Smooth muscle cell (in vitro differentiated cells): ENCODE measurements at regions not wholly inside any gene's neighbourhood (a gene's known extent, or its start where the extent isn't known, plus 50 kb on each side); places are given as distances from the start of the nearest gene placed in this dataset.

ENCODE experiments used
- DNase-seq: peaks from one replicate; lab custom pipeline; 2025; ENCODE audit not compliant: unreplicated experiment; lab: John Stamatoyannopoulos, UW
- H2AFZ ChIP-seq: fragments of 200-600 bp; sonication (generic); 2 replicates; pipeline ENCODE4 v1.6.0; 2016; ENCODE audit warnings: antibody characterized with exemption, low read depth, mild to moderate bottlenecking
- H3F3A ChIP-seq: fragments of 200-600 bp; sonication (generic); 2 replicates; pipeline ENCODE4 v1.6.0; 2017; ENCODE audit warnings: antibody characterized with exemption, low read depth
- H3K27ac ChIP-seq: fragments of 200-600 bp; sonication (generic); 2 replicates; pipeline ENCODE4 v1.5.1; 2016; ENCODE audit warnings: low read depth, mild to moderate bottlenecking
- H3K27me3 ChIP-seq: fragments of 200-600 bp; sonication (generic); 2 replicates; pipeline ENCODE4 v1.6.1; 2016; ENCODE audit warnings: low read depth, mild to moderate bottlenecking
- H3K36me3 ChIP-seq: fragments of 200-600 bp; sonication (generic); 2 replicates; pipeline ENCODE4 v1.5.1; 2016; ENCODE audit warnings: low read depth
- H3K4me1 ChIP-seq: fragments of 200-600 bp; sonication (generic); 2 replicates; pipeline ENCODE4 v1.5.1; 2016; ENCODE audit warnings: low read depth
- H3K4me2 ChIP-seq: fragments of 200-600 bp; sonication (generic); 2 replicates; pipeline ENCODE4 v1.6.0; 2016; ENCODE audit warnings: mild to moderate bottlenecking
- H3K4me3 ChIP-seq: fragments of 200-600 bp; sonication (generic); 2 replicates; pipeline ENCODE4 v1.5.1; 2016; ENCODE audit warnings: mild to moderate bottlenecking
- H3K79me2 ChIP-seq: fragments of 200-600 bp; sonication (generic); 2 replicates; pipeline ENCODE4 v1.6.0; 2016; ENCODE audit warnings: low read depth, mild to moderate bottlenecking
- H3K9ac ChIP-seq: fragments of 200-600 bp; sonication (generic); 2 replicates; pipeline ENCODE4 v1.6.0; 2016; ENCODE audit warnings: low read depth
- H3K9me3 ChIP-seq: fragments of 200-600 bp; sonication (generic); replicated peaks from 2 replicates; pipeline ENCODE4 v1.5.1; 2016; ENCODE audit warnings: low read depth
- H4K20me1 ChIP-seq: fragments of 200-600 bp; sonication (generic); 2 replicates; pipeline ENCODE4 v1.6.0; 2016; ENCODE audit warnings: low read depth
- WGBS: methylation state at CpG from one replicate; pipeline ENCODE4 v1.1.7; 2016; ENCODE audit warnings: low lambda C conversion rate; 5-methylcytosine and 5-hydroxymethylcytosine counted together
- TF ChIP-seq, protein P1 (sequence below): fragments of 200-600 bp; sonication (generic); IDR thresholded peaks from 2 replicates; pipeline ENCODE4 v1.5.1; 2017; ENCODE audit warnings: borderline replicate concordance, mild to moderate bottlenecking, antibody characterized with exemption; ENCODE audit not compliant: insufficient read depth, poor library complexity, severe bottlenecking

DNA sequence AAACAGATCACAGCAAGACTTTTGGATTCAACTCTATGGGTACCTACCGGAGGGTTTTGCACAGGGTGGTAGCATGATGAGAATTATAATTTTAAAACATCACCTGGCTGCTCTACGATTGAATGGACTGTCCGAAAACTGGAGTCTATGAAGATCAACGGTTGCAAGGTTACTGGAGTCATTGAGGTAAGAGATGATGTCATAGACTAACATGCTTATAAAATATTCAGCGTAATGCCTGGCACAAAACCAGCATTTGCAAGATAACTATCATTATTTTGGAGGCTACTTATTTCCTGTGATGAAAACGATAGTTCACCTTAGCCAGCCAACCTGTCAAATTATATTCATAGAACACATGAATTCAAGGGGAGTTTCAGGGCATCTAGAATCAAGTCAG is 580.6 kb upstream of the TBX3 start:
- Histone ChIP-seq H3K4me3 (no peak overlapping the region), H3K79me2 (no peaks in the 10 kb centered on the region), H2AFZ (no peak overlapping the region), H3K27ac (no peak overlapping the region), H3K4me2 (no peak overlapping the region), H3K36me3 (no peaks in the 10 kb centered on the region), H3K9me3 (no peaks in the 10 kb centered on the region), H4K20me1 (no peaks in the 10 kb centered on the region), H3K9ac (no peak overlapping the region), H3K4me1 (no peaks in the 10 kb centered on the region), H3K27me3 (no peaks in the 10 kb centered on the region), H3F3A (peaks cover 9% of the 10 kb centered on the region)
- WGBS, result 89% methylated on average over 6 of the region's 6 CpGs
- TF ChIP-seq, protein P1, sequence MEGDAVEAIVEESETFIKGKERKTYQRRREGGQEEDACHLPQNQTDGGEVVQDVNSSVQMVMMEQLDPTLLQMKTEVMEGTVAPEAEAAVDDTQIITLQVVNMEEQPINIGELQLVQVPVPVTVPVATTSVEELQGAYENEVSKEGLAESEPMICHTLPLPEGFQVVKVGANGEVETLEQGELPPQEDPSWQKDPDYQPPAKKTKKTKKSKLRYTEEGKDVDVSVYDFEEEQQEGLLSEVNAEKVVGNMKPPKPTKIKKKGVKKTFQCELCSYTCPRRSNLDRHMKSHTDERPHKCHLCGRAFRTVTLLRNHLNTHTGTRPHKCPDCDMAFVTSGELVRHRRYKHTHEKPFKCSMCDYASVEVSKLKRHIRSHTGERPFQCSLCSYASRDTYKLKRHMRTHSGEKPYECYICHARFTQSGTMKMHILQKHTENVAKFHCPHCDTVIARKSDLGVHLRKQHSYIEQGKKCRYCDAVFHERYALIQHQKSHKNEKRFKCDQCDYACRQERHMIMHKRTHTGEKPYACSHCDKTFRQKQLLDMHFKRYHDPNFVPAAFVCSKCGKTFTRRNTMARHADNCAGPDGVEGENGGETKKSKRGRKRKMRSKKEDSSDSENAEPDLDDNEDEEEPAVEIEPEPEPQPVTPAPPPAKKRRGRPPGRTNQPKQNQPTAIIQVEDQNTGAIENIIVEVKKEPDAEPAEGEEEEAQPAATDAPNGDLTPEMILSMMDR, result no peak
- no peak for DNase-seq

DNA sequence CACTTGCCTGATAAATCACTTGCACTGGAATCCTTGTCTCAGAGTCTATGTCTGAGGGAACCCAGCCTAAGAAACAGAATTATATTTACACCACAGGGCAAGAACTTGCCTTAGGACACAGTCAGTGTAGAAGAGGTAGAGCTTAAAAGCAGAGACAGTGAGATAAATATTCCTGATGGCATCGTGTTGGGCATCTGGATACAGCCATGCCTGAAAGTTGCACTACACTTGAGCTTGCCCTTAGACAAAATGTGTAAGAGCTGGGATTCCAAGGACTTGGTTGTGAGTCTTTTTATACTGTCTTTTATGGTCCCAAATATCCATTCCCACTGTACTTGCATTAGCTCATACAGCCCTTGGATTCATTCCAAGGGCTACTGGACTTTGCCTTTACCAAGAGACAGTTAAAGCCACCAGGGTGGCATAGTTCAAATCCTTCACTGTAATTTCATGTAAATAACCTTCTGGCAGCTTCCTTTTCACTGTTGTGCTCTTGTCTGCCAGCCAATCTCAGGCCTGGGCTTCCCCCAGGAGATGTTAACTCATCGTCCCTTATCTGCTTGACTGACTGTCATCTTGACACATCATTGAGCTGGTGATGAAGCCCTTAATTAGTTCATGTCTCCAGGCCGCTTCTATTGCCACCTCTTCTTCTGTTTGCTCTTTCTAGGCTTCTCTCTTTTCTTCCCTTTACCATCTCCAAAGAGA is 577.9 kb upstream of the TBX3 start:
- Histone ChIP-seq H3K79me2 (no peaks in the 10 kb centered on the region), H3K27me3 (no peaks in the 10 kb centered on the region), H2AFZ (no peak overlapping the region), H3K4me3 (no peak overlapping the region), H3K27ac (no peak overlapping the region), H3F3A (peaks cover 9% of the 10 kb centered on the region), H3K9ac (no peak overlapping the region), H3K36me3 (no peaks in the 10 kb centered on the region), H3K4me1 (no peaks in the 10 kb centered on the region), H3K4me2 (no peak overlapping the region), H4K20me1 (no peaks in the 10 kb centered on the region), H3K9me3 (no peaks in the 10 kb centered on the region)
- TF ChIP-seq, protein P1, result no peak
- 43% methylated on average over 3 of the region's 3 CpGs for WGBS
- DNase-seq, result no peak

DNA sequence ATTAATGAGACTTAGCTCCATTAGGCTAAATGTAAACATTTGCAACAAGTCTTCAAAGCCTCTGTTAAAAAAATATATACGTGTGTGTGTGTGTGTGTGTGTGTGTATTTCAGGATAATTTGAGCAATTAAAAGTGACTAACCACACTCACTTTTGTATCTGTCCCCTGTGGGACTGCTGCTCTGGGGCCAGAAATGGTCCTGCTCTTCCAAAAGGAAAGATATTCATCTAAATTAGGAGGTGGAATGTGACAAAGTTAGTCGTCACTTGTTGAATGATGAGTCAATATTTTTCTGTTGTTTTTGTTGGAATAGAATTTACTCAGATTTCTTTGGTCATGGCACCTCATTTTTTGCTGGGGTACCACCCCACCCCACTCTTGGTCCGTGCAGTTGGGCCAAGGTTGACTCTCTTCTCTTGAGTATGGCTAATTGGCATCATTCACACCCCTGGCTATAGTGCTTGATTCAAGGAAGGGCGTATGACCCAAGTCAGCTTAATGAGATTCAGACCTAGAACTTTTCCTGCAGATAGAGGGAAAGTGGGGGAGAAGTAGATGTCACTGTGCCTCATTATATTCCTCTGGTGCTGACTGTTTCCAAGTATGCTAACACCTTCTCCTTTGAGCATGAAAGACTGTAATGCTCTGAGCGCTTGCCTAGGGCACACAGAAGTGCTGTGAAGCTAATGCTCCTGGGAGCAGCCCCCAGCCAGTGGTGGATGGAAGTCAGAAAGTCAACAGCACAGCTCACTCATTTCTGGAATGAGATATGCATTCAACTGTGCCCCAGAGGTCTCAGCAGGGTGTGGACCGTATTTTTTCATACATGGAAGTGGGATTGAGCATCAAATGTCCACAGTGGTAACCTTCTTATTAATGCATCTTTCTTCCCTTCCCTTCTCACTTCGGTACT is 577.0 kb upstream of the TBX3 start:
- no peaks in the 10 kb centered on the region for H3K79me2 ChIP-seq
- H2AFZ ChIP-seq, result no peak overlapping the region
- no peaks in the 10 kb centered on the region for H3K4me1 ChIP-seq
- DNase-seq, result no peak
- no peaks in the 10 kb centered on the region for H4K20me1 ChIP-seq
- H3K9me3 ChIP-seq, result no peaks in the 10 kb centered on the region
- H3F3A ChIP-seq, result peaks cover 9% of the 10 kb centered on the region
- H3K27me3 ChIP-seq, result no peaks in the 10 kb centered on the region
- no peaks in the 10 kb centered on the region for H3K36me3 ChIP-seq
- H3K27ac ChIP-seq, result no peak overlapping the region
- WGBS, result 64% methylated on average over 7 of the region's 7 CpGs
- no peak overlapping the region for H3K9ac ChIP-seq
- no peak overlapping the region for H3K4me3 ChIP-seq
- no peak overlapping the region for H3K4me2 ChIP-seq
- TF ChIP-seq, protein P1, result no peak
